DMS153 treated with DMSO at 0.1 percent for 48 hours (cell line): ENCODE measurements at regions not wholly inside any gene's neighbourhood (a gene's known extent, or its start where the extent isn't known, plus 50 kb on each side); places are given as distances from the start of the nearest gene placed in this dataset.

Experiments
- DNase-seq: peaks from one replicate; lab custom pipeline; 2025; ENCODE audit not compliant: unreplicated experiment; lab: John Stamatoyannopoulos, UW

GRCh38 chr21:41596241-41596925, 88.4 kb upstream of the TMPRSS2 start:
- no peak for DNase-seq

DNA sequence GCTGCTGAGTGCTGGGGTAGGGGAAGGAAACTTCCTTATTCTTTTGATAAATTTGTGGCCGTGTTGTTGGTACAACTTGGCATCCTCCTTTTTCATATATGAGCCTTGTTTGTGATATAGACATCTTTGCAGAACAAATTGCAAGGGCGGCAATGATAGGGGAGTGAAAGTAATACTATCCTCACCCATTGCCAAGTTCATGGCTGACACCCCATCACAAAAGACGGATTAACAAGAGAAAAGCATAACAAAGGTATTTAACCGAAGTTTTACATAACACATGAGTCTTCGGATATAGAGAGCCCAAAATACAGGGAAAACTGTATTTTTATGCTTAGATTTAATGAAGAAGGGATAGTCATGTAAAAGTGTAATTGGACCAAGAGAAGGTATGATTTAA, 86.3 kb upstream of the TMPRSS2 start:
- no peak for DNase-seq

- DNase-seq: no peak
Measured at GRCh38 chr21:41593760-41594138, 85.8 kb upstream of the TMPRSS2 start.

DNA sequence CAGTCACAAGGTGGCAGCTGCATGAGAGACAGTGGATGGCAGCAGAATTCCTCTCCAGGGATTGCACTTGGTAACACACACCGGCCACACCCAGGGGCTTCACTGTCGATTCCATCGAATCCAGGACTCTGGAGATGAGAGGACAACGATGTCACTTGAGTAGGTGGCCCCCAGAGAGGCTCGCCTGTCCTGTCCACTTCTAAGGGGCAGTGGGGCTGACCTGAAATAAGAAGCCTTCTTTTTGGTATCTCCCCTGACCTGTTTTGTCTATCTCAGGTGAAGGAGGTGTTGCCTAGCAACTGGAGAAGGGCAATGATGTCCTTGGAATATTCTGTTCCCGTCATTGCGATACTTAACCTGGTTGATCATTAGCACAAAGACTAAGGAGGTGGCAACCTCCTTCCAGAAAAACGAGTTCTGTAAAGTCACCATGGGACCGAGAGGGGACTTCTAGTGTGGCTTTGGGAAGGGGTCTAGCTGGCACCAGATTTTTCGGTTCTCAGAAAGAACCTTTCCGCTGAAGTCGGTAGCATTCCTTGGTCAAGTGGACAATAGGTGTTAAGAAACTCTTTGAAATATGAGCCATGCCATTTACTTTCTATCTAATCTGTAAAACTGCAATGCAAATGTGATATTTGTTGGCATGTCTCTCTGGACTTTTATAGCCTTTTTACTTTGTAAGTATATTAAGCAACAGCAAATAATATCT, 85.2 kb upstream of the TMPRSS2 start:
- DNase-seq: no peak

DNA sequence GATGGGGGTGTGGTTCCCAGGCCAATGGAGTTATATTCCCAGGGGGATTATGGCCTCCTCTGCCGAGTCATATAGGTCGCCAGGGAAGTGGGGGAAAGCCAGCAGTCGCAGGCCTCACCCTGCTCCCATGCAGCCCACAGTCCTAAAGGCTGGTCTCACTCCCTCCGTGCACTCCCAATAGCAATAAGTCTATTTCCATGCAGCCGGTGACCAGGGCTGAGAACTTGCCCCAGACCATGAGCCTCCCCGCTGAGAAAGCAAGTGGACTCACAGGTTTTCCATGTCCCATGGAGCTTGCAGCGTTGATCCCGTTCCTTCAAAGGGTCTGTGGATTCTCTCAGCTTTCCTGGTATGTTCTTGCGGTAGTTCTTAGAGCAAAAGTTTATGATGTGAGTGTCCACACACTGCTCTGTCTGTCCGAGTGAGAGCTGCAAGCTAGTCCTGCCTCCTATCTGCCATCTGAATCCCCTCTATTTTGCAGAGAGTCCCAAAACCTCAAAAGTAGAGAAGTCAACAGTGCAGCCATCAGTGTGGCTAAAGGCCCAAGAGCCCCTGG, 81.7 kb upstream of the TMPRSS2 start:
- no peak for DNase-seq

DNA sequence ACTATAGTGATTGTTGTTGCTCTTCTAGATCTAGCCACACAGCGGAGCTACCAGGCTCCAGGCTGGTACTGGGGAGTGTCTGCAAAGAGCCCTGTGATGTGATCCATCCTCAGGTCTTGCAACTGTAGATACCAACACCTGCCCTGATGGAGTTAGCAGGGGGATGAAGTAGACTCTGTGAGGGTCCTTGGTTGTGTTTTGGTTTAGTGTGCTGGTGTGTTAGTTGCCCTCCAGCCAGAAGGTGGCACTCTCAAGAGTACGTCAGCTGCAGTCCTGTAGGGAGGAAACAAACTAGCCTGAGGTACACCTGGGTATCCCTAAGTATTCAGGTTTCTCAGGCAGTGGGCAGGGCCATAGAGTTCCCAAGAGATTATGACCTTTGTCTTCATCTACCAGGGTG, 81.2 kb upstream of the TMPRSS2 start:
- no peak for DNase-seq

- DNase-seq: no peak
Measured at GRCh38 chr21:41585199-41585994, 77.4 kb upstream of the TMPRSS2 start.

GRCh38 chr21:41584603-41585176, 76.7 kb upstream of the TMPRSS2 start:
- no peak for DNase-seq

DNA sequence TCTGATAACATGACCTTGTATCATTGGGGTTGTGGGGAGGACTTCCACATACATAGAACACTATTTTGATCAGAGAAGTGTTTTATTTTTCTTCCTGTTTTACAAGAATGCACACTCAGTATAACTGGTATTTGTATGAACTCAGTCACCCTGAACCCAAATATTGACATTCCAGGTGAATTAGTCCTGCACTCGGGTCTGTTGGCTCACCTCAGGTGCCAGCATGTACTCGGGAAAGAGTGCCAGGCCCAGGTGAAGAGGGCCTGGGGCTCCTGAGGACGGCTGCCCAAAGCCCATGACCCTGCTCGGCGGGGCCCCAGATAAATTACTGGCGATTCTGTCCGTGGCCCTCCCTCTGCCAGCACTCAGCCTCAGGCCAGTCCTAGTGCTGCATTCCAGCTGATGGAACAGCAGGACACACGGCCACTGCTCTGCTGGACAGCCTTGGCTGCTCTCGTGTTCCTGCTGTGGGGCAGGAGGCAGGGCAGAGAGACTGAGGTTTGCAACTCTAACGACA, 75.4 kb upstream of the TMPRSS2 start:
- no peak for DNase-seq

- DNase-seq: no peak
Measured at GRCh38 chr21:41582866-41583265, 74.9 kb upstream of the TMPRSS2 start.

- DNase-seq: no peak
Measured at GRCh38 chr21:41582298-41582840, 74.4 kb upstream of the TMPRSS2 start.

DNA sequence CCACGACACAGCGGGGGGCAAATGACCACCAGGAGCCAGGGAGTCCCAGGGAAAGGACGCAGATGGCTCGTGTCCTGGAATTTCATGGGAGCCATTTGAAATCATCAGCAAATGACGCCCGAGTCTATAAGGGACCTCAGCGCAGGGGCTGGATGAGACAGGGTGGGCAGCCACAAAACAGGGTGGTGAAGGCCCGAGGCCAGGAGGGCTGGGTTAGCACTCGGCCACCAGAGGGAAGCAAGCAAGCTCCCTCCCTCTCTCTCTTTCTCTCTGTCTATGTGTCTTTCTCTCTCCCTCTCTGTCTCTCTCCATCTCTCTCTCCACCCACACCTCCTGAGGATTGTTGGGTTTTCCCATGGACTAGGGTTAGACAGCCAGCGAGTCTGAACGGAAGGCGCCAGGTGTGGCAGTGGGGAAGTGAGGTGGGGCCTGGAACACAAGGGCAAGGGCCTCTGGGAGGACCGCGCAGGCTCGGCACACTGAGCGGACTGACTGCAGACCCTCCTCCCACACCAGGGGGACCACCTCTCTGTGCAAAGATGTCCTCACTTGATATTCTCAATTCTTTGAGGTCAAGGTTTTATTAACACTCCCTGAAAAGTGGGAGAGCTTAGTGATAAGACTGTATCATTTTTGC, 73.8 kb upstream of the TMPRSS2 start:
- DNase-seq: no peak

DNA sequence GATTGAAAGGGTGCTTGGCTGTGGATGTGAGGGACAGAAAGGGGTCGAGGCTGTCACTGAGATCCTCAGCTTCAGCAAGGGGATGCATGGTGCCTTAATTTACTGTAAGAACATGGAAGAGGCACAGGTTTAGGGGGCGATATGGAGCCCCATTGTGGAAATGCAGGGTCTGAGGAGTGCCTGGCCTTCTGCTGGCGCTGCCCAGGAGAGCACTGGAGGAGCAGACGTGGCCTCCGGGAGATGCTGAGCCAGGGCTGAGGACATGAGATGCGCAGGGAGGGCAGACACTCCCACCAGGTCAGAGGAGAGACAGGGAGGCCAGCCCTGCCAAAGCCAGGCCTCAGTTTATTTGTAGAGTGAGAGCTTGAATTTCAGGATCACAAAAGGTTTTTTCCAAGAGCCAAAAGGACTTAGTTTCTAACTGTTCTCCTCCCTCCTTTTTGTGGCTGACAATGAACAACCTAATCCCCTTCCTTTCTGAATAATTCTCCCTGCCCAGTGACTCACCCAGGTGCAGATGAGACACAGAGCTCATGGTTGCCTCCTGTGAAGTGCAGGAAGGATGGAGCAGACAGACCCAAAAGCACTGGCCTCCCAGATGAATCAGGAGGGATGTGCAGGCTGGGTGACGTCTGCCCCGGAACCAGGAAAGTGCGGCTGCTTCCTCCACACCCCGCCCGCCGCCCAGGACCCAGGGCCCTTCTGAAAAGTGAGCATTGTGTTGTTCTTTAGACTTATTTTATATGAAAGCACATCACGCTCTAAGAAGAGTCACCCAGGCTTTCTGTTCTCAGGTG, 73.0 kb upstream of the TMPRSS2 start:
- no peak for DNase-seq

DNA sequence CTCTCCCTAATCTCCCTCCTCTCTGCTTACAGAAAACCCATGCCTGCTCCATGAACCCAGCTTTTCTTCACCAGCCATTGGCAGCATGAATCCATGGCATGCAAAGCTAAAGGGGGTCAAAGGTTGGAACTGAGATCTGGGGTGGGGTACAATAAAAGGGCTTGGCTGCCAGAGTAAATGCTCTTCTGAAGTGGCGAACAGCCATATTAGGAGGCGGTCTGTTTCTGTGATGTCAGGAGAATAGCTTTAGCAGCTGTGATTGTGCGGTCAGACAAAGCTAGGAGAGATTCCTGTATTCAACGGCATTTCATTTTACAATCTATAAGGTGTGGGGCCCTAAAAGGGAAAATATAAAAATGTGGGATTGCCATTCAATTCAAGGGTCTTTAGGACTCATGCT, 71.7 kb upstream of the TMPRSS2 start:
- no peak for DNase-seq

DNA sequence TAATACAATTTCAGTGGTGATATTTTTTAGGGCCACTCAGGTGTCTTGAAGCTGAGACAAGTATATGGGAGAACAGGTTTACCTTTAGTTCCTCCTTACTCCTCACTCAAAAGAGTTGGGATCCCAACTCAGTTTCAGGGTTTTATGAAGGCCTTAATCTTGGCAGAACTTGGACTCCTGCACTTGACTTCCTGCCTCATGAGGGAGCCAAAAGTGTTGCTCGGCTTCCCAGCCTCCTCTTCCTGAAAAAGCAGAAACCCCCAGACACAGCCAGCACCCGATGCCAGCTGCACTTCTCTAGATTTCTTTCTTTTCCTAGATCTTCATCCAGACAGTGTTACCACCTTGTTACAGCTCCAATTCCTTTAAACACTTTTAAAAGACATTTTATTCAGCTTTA, 70.8 kb upstream of the TMPRSS2 start:
- no peak for DNase-seq

GRCh38 chr21:41578083-41578482, 70.1 kb upstream of the TMPRSS2 start:
- no peak for DNase-seq

GRCh38 chr21:41576013-41576615, 68.2 kb upstream of the TMPRSS2 start:
- no peak for DNase-seq

DNA sequence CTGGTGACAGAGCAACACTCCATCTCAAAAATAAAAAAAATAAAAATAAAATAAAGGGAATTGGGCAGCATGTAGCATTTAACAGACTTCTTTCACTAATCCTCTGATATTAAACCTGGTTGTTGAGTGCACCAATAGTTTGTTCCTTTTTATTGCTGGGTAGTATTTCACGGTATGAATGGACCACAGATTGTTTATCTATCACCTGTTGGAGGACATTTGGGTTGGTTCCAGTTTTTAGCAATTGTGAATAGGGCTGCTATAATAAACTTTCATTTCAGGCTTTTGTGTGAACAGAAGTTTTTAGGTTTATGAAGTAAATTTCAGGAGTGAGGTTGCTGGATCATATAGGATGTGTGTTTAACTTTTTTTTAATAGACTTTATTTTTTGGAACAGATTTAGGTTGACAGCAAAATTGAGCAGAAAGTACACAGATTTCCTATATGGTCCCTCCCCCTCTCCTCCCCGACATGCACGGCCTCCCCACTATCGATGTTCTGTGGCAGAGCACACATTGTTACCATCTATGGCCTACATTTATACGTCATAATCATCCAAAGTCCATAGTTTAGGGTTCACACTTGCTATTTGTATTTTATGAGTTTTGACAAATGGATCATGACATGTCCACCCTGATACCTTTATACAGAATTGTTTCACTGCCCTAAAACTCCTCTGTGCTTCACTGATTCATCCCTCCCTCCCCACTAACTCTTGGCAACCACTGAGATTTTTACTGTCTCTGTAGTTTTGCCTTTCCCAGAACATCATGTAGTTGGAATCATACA, 66.1 kb upstream of the TMPRSS2 start:
- no peak for DNase-seq
